ENCODE measurements at regions not wholly inside any gene's neighbourhood (a gene's known extent, or its start where the extent isn't known, plus 50 kb on each side); places are given as distances from the start of the nearest gene placed in this dataset.

DNA sequence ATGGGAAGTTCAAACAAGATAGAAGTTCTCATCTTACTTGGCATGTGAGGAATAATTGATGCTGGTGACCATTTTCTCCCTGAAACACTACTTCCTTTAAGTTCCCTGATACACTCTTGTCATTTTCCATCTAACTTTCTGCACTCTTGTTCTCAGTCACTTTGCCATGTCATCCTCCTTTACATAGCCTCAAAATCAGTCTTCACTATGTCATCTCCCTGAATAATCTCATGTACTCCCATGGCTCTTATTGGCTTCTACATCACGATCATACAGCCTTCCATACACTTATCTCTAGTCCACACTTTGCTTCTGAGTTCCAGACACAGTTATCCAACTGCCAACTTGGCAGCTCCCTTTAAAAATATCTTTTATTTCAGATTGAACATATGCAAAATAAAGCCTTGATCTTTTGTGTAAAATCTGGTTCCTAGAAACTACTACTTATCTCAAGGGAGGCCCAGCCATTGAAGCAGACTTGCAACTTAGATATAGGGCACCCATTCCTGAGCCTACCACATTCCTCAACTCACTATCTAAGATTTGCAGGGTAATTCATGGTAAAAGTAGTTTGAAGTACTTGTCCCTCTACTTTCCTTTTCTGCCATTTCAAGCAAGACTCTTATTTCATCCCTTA, 1070.2 kb upstream of the NXPH2 start:
- no peaks in the 10 kb centered on the region for H3K9me3 ChIP-seq (ENCODE audit: control insufficient read depth in 2 of 2, insufficient read depth in 1 of 2, low read length in 1 of 2)
- H3K27me3 ChIP-seq (ENCODE audit: control insufficient read depth in 2 of 2, insufficient read depth in 1 of 2, low read length in 1 of 2), result no peaks in the 10 kb centered on the region
- 87% methylated on average over 1 of the region's 1 CpG for WGBS
- H3K4me1 ChIP-seq (ENCODE audit: control insufficient read depth in 2 of 2, insufficient read depth in 2 of 2, low read length in 2 of 2), result no peaks in the 10 kb centered on the region
- H3K36me3 ChIP-seq (ENCODE audit: control insufficient read depth in 2 of 2, insufficient read depth in 2 of 2, low read length in 1 of 2), result no peaks in the 10 kb centered on the region
- no peak for DNase-seq (ENCODE audit: low read depth in 6 of 9, low spot score in 9 of 9)
- no peak overlapping the region for H3K4me3 ChIP-seq (ENCODE audit: low read length in 2 of 2)
- H3K27ac ChIP-seq (ENCODE audit: low read depth in 1 of 2, low read length in 1 of 2), result no peak overlapping the region

DNA sequence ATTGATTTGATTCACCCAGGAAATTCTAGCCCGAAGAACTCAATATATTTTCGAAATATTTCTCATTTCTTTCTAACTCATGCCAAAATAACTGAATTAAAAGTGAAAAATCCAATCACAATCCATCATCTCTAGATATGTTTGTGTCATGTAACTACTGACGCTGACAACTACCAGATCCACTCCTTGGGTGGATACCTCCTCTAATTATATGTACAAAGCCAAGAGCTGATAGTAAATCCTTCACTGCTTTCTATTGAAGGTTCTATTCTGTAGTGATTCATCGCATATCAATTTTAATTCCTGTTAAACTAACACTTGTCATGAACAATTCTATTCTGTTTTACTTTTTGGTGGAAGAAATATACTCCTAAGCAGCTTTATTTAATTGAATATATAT, 1056.6 kb upstream of the NXPH2 start:
- H3K27me3 ChIP-seq (ENCODE audit: control insufficient read depth in 2 of 2, insufficient read depth in 1 of 2, low read length in 1 of 2), result no peaks in the 10 kb centered on the region
- no peaks in the 10 kb centered on the region for H3K9me3 ChIP-seq (ENCODE audit: control insufficient read depth in 2 of 2, insufficient read depth in 1 of 2, low read length in 1 of 2)
- no peaks in the 10 kb centered on the region for H3K4me1 ChIP-seq (ENCODE audit: control insufficient read depth in 2 of 2, insufficient read depth in 2 of 2, low read length in 2 of 2)
- H3K4me3 ChIP-seq (ENCODE audit: low read length in 2 of 2), result no peak overlapping the region
- no peak for DNase-seq (ENCODE audit: low read depth in 6 of 9, low spot score in 9 of 9)
- 88% methylated on average over 4 of the region's 4 CpGs for WGBS
- H3K27ac ChIP-seq (ENCODE audit: low read depth in 1 of 2, low read length in 1 of 2), result no peak overlapping the region
- no peaks in the 10 kb centered on the region for H3K36me3 ChIP-seq (ENCODE audit: control insufficient read depth in 2 of 2, insufficient read depth in 2 of 2, low read length in 1 of 2)

DNA sequence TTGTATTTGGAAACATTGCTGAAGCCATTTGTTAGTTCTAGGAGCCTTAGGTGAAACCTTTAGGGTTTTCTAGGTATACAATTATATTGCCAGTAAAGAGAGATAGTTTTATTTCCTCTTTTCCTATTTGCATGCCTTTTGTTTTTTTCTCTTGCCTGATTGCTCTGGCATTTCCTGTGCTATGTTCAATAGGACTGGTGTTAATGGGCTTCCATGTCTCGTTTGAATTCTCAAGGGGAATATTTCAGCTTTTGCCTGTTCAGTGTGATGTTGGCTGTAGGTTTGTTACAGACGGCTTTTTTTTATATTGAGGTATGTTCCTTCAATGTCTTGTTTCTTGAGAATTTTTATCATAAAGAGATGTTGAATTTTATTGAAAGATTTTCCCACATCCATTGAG, 1054.9 kb upstream of the NXPH2 start:
- Histone ChIP-seq H3K27me3 (ENCODE audit: control insufficient read depth in 2 of 2, insufficient read depth in 1 of 2, low read length in 1 of 2) (no peaks in the 10 kb centered on the region), H3K4me1 (ENCODE audit: control insufficient read depth in 2 of 2, insufficient read depth in 2 of 2, low read length in 2 of 2) (no peaks in the 10 kb centered on the region), H3K27ac (ENCODE audit: low read depth in 1 of 2, low read length in 1 of 2) (no peak overlapping the region), H3K4me3 (ENCODE audit: low read length in 2 of 2) (no peak overlapping the region), H3K36me3 (ENCODE audit: control insufficient read depth in 2 of 2, insufficient read depth in 2 of 2, low read length in 1 of 2) (no peaks in the 10 kb centered on the region), H3K9me3 (ENCODE audit: control insufficient read depth in 2 of 2, insufficient read depth in 1 of 2, low read length in 1 of 2) (no peaks in the 10 kb centered on the region)
- DNase-seq (ENCODE audit: low read depth in 6 of 9, low spot score in 9 of 9), result no peak
- WGBS, result 70% methylated on average over 2 of the region's 2 CpGs

DNA sequence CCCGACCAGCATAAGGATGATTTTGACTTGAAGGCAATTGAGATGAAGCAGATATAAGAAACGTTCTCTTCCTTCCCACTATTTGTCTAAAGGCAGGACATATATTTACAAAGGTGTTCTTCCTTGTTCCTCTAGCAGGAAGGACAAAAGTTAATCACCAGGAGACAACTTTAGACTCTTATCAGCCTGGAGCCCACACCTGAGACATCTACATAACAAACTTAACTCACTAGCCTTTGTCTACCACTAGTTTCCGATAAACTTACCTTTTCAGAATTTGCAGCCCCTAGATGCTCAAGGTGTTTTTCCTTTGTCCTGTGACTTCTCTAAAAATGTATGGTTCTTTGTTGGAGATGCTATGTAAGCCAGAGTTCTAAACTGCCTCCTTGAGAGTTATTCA, 1047.8 kb upstream of the NXPH2 start:
- no peak for DNase-seq (ENCODE audit: low read depth in 6 of 9, low spot score in 9 of 9)
- H3K9me3 ChIP-seq (ENCODE audit: control insufficient read depth in 2 of 2, insufficient read depth in 1 of 2, low read length in 1 of 2), result no peaks in the 10 kb centered on the region
- 69% methylated on average over 3 of the region's 3 CpGs for WGBS
- H3K27me3 ChIP-seq (ENCODE audit: control insufficient read depth in 2 of 2, insufficient read depth in 1 of 2, low read length in 1 of 2), result no peaks in the 10 kb centered on the region
- no peak overlapping the region for H3K27ac ChIP-seq (ENCODE audit: low read depth in 1 of 2, low read length in 1 of 2)
- no peak overlapping the region for H3K4me3 ChIP-seq (ENCODE audit: low read length in 2 of 2)
- H3K36me3 ChIP-seq (ENCODE audit: control insufficient read depth in 2 of 2, insufficient read depth in 2 of 2, low read length in 1 of 2), result no peaks in the 10 kb centered on the region
- no peaks in the 10 kb centered on the region for H3K4me1 ChIP-seq (ENCODE audit: control insufficient read depth in 2 of 2, insufficient read depth in 2 of 2, low read length in 2 of 2)

DNA sequence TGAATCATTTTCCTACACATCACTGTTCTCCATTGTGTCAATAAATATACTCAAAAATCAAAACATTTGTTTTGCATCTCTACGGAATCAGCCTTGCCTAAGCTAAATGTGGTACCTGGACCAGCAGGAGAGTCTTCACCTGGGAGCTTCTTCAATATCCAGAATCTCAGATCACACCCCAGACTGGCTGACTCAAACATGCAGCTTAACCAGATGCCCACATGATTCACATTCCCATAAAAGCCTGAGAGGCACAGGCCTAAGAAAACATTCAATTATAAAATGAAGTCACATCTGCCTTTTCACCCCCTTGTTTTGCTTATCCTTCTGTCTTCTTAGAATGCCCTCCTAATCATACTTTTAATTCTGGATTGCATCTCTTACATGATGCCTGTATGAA, 1045.5 kb upstream of the NXPH2 start:
- no peaks in the 10 kb centered on the region for H3K9me3 ChIP-seq (ENCODE audit: control insufficient read depth in 2 of 2, insufficient read depth in 1 of 2, low read length in 1 of 2)
- WGBS, result 88% methylated on average over 1 of the region's 1 CpG
- no peaks in the 10 kb centered on the region for H3K27me3 ChIP-seq (ENCODE audit: control insufficient read depth in 2 of 2, insufficient read depth in 1 of 2, low read length in 1 of 2)
- H3K36me3 ChIP-seq (ENCODE audit: control insufficient read depth in 2 of 2, insufficient read depth in 2 of 2, low read length in 1 of 2), result no peaks in the 10 kb centered on the region
- H3K27ac ChIP-seq (ENCODE audit: low read depth in 1 of 2, low read length in 1 of 2), result no peak overlapping the region
- no peak overlapping the region for H3K4me3 ChIP-seq (ENCODE audit: low read length in 2 of 2)
- DNase-seq (ENCODE audit: low read depth in 6 of 9, low spot score in 9 of 9), result no peak
- H3K4me1 ChIP-seq (ENCODE audit: control insufficient read depth in 2 of 2, insufficient read depth in 2 of 2, low read length in 2 of 2), result no peaks in the 10 kb centered on the region

DNA sequence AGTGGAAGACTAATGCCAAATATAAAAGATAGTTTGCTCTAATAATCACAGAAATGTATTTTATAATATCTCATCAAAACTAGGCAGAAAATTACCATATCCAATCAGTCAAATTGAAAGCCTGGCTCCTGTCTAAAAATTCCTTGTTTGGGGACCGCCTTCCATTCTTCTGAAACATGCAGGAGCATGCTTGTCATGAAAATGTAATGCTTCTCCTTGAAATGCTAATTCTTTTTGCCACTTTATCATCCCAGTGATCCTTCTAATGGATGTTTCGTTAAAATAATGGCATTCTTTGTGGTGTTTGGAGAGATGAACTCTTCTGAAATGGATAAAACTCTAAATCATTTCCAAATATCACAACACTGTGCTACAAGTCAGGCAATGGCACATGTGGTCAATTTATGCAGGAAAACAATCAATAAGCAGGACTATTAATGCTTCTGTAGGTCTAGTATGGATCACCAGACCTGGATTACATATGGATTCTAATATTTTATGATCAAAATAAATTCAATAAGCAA, 1039.1 kb upstream of the NXPH2 start:
- Histone ChIP-seq H3K9me3 (ENCODE audit: control insufficient read depth in 2 of 2, insufficient read depth in 1 of 2, low read length in 1 of 2) (no peaks in the 10 kb centered on the region), H3K27me3 (ENCODE audit: control insufficient read depth in 2 of 2, insufficient read depth in 1 of 2, low read length in 1 of 2) (no peaks in the 10 kb centered on the region), H3K4me1 (ENCODE audit: control insufficient read depth in 2 of 2, insufficient read depth in 2 of 2, low read length in 2 of 2) (no peaks in the 10 kb centered on the region), H3K4me3 (ENCODE audit: low read length in 2 of 2) (no peak overlapping the region), H3K27ac (ENCODE audit: low read depth in 1 of 2, low read length in 1 of 2) (no peak overlapping the region), H3K36me3 (ENCODE audit: control insufficient read depth in 2 of 2, insufficient read depth in 2 of 2, low read length in 1 of 2) (no peaks in the 10 kb centered on the region)
- no peak for DNase-seq (ENCODE audit: low read depth in 6 of 9, low spot score in 9 of 9)
- WGBS, result 40% methylated on average over 2 of the region's 2 CpGs

DNA sequence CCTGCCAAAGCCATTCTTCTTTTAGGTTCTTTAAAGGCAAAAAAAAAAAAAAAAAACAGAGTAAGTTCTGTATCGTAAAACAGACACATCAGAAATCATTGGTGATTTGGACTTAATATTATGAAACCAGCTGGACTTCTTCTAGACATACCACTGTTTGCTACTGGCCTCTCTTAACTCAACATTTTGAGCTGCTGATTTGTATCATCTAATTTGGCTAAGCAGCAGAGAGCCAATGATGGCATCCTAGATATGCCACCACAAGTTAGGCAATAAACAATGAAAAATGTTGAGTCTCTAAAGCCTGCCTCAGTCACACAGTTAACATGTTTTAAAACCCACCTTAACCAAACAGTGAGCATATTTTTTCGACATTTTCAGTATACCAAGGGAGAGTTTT, 1034.3 kb upstream of the NXPH2 start:
- Histone ChIP-seq H3K27ac (ENCODE audit: low read depth in 1 of 2, low read length in 1 of 2) (no peak overlapping the region), H3K4me3 (ENCODE audit: low read length in 2 of 2) (no peak overlapping the region), H3K27me3 (ENCODE audit: control insufficient read depth in 2 of 2, insufficient read depth in 1 of 2, low read length in 1 of 2) (no peaks in the 10 kb centered on the region), H3K9me3 (ENCODE audit: control insufficient read depth in 2 of 2, insufficient read depth in 1 of 2, low read length in 1 of 2) (no peaks in the 10 kb centered on the region), H3K4me1 (ENCODE audit: control insufficient read depth in 2 of 2, insufficient read depth in 2 of 2, low read length in 2 of 2) (no peaks in the 10 kb centered on the region), H3K36me3 (ENCODE audit: control insufficient read depth in 2 of 2, insufficient read depth in 2 of 2, low read length in 1 of 2) (no peaks in the 10 kb centered on the region)
- 93% methylated on average over 2 of the region's 2 CpGs for WGBS
- no peak for DNase-seq (ENCODE audit: low read depth in 6 of 9, low spot score in 9 of 9)

DNA sequence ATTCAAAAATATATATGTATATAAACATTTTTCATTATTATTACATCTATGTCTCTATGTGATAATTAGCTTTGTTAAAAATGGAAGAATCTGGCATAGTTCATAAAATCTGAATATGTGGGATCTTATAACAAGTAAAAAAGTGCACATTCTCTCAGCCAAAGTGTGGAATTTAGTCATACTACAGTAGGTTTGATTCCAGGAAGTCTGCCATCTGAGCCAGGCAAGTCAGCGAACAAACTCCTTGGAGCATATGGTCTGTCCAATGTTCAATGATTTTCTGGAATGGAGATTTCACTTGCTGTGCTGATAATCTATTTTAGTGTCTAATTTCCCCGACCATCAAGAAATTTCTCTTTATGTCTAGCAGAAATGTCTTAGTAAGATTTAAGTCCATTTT, 1033.2 kb upstream of the NXPH2 start:
- DNase-seq (ENCODE audit: low read depth in 6 of 9, low spot score in 9 of 9), result no peak
- H3K36me3 ChIP-seq (ENCODE audit: control insufficient read depth in 2 of 2, insufficient read depth in 2 of 2, low read length in 1 of 2), result no peaks in the 10 kb centered on the region
- H3K27ac ChIP-seq (ENCODE audit: low read depth in 1 of 2, low read length in 1 of 2), result no peak overlapping the region
- H3K4me1 ChIP-seq (ENCODE audit: control insufficient read depth in 2 of 2, insufficient read depth in 2 of 2, low read length in 2 of 2), result no peaks in the 10 kb centered on the region
- no peaks in the 10 kb centered on the region for H3K9me3 ChIP-seq (ENCODE audit: control insufficient read depth in 2 of 2, insufficient read depth in 1 of 2, low read length in 1 of 2)
- WGBS, result 94% methylated on average over 2 of the region's 2 CpGs
- no peak overlapping the region for H3K4me3 ChIP-seq (ENCODE audit: low read length in 2 of 2)
- H3K27me3 ChIP-seq (ENCODE audit: control insufficient read depth in 2 of 2, insufficient read depth in 1 of 2, low read length in 1 of 2), result no peaks in the 10 kb centered on the region

DNA sequence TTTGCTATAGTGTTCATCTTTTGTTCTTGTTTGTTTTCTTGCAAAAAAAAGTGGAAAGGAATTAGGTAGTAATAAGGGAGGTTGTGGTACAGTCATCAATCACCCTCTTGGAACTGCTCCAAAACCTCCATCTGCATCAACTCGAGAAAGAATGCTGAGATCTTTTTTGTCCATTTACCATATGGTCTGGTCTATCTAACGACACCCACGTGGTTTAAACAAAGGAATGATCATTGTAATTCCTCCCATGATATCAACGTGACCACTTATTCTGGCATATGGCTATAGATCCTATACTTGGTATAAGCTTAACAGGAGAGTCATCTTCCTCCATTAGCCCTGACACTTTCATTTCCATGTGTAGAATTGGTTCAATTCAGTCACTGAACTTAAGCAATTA, 1025.3 kb upstream of the NXPH2 start:
- Histone ChIP-seq H3K27ac (ENCODE audit: low read depth in 1 of 2, low read length in 1 of 2) (no peak overlapping the region), H3K4me1 (ENCODE audit: control insufficient read depth in 2 of 2, insufficient read depth in 2 of 2, low read length in 2 of 2) (no peaks in the 10 kb centered on the region), H3K27me3 (ENCODE audit: control insufficient read depth in 2 of 2, insufficient read depth in 1 of 2, low read length in 1 of 2) (no peaks in the 10 kb centered on the region), H3K9me3 (ENCODE audit: control insufficient read depth in 2 of 2, insufficient read depth in 1 of 2, low read length in 1 of 2) (no peaks in the 10 kb centered on the region), H3K4me3 (ENCODE audit: low read length in 2 of 2) (no peak overlapping the region), H3K36me3 (ENCODE audit: control insufficient read depth in 2 of 2, insufficient read depth in 2 of 2, low read length in 1 of 2) (no peaks in the 10 kb centered on the region)
- no peak for DNase-seq (ENCODE audit: low read depth in 6 of 9, low spot score in 9 of 9)
- 75% methylated on average over 4 of the region's 4 CpGs for WGBS

Data from thymus (tissue), 11 donors.